Fibroblast of villous mesenchyme (primary cell): ENCODE measurements at regions not wholly inside any gene's neighbourhood (a gene's known extent, or its start where the extent isn't known, plus 50 kb on each side); places are given as distances from the start of the nearest gene placed in this dataset.
A peak's percentile ranks its signal among the peaks of the same experiment; 100 is the strongest.

Experiments
- DNase-seq: peaks from one replicate; pipeline ENCODE4 v3.0.0-alpha.2; 2010; ENCODE audit warnings: low read depth
- H3K4me3 ChIP-seq: 2 replicates; pipeline ENCODE4 v1.5.1; 2011; ENCODE audit warnings: low read depth, mild to moderate bottlenecking, low read length
- TF ChIP-seq, protein P1 (sequence below): IDR thresholded peaks from 2 replicates; pipeline ENCODE4 v1.5.1; 2012; ENCODE audit warnings: low read depth, mild to moderate bottlenecking, low read length; ENCODE audit not compliant: insufficient read depth

DNA sequence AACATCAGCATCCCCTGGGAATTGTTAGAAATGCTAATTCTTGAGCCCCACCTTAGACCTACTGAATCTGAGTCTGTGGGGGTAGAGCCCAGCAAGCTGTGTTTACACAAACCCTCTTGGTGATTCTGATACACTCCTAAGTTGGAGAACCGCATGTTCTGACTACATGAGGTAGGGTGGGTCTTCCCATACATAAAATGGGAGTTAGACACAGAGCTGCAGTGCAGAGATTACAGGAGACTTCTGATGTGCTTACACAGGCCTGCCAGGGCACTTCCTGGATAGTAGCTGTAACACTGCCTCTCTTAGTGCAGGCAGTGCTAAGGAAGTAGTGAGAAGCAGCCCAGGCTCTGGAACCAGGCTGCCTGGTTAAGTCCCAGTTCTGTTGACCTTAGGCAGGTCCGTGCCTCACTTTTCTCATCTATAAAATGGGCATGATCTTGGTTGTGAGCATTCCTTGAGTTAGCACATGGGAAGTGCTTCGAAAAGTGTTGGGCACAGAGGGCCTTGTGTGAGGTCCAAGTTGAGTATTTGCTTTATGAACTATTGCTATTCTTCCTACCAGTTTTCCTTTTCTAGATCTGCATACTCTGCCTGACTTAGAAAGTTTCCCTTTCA lies 67.3 kb downstream of the GLI2 start:
- H3K4me3 ChIP-seq: no peak overlapping the region
- TF ChIP-seq, protein P1, sequence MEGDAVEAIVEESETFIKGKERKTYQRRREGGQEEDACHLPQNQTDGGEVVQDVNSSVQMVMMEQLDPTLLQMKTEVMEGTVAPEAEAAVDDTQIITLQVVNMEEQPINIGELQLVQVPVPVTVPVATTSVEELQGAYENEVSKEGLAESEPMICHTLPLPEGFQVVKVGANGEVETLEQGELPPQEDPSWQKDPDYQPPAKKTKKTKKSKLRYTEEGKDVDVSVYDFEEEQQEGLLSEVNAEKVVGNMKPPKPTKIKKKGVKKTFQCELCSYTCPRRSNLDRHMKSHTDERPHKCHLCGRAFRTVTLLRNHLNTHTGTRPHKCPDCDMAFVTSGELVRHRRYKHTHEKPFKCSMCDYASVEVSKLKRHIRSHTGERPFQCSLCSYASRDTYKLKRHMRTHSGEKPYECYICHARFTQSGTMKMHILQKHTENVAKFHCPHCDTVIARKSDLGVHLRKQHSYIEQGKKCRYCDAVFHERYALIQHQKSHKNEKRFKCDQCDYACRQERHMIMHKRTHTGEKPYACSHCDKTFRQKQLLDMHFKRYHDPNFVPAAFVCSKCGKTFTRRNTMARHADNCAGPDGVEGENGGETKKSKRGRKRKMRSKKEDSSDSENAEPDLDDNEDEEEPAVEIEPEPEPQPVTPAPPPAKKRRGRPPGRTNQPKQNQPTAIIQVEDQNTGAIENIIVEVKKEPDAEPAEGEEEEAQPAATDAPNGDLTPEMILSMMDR: no peak
- peak; percentile 40 for DNase-seq

DNA sequence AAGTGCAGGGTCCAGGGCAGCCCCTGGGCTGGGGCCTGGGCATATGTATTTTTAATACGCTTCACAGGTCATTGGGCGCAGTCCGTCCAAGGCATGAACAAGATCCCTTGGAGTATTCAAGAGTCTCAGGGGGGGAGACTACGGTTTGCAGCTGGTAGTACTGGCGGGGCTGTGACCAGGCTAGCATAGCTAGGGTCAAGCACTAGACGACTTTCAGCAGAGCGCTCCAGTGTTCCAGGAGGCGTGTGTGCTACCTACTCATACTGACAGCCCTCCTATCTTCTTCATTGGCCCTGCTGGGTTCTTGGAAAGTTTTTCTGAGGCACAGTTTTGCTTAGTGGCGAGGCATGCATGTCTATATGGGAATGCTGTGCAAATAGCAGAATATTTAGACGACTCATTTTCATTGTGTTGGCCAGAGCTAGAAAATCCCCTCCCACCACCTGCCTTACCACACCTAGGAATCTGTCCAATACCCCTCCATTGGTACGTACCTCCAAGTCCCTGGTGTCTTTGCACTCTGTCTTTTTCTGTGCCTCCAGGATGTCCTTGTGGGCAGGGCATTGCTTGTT lies 68.2 kb downstream of the GLI2 start:
- H3K4me3 ChIP-seq: no peak overlapping the region
- TF ChIP-seq, protein P1: no peak
- DNase-seq: no peak

DNA sequence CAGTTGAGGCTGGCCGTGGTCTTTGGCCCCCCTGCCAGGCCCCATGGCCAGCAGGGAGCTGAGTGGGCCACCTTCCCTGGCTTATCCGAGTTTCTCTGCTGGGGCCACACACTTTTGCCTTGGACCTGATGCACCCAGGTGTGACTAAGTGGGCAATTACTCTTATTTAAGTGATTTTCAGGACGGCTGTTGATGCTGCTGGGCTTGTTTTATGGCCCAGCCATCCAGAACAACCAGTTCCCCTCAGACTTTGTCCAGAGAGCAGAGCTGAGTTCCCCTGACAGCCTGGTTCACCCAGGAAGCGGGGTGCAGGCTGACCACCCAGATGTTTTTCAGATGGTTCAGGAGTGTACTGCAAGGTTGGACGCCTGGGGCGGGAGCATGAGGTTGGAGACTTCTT lies 68.8 kb downstream of the GLI2 start:
- TF ChIP-seq, protein P1: no peak
- no peak for DNase-seq
- H3K4me3 ChIP-seq: no peak overlapping the region

DNA sequence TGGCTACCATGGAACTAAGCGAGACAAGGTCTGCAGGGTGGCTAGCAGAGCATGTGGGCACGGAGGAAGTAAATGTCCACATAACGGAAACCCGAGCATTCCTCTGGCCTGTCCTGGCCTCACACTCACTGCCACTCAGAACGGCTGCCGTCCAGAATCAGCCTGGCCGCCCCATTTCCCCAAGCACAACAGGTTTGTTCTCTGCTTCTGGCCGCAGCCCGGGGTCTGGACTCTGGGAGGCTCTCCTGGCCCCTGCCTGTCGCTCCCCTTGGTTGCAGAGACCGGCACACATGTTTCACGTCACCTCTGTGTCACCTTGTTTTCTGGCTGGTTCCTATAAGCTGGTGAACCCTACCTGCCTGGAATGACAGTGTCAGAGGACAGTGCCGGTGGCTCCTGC lies 69.3 kb downstream of the GLI2 start:
- no peak for DNase-seq
- TF ChIP-seq, protein P1: no peak

DNA sequence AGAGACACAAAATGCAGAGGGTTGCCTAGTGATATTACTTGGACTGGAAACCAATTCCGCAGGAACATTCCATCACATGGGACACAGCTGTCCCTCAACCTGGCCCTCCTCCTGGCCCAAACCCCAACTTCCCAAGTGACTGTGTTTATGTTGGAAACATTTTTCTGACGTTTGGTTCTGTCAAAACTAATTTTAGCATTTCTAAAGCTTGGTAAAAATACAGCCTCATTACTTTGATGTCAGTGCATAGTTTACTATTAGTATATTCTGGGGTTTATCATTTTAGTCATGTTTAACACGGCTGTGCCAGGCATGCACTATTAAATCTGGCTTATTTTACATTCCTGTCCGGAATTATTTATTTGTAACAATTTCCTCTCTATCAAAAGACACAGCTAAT lies 69.9 kb downstream of the GLI2 start:
- peak; percentile 65 for DNase-seq
- TF ChIP-seq, protein P1: no peak
- H3K4me3 ChIP-seq: no peak overlapping the region

More for the DNA sequence above, 69.3 kb downstream of the GLI2 start:
- no peak overlapping the region for H3K4me3 ChIP-seq

DNA sequence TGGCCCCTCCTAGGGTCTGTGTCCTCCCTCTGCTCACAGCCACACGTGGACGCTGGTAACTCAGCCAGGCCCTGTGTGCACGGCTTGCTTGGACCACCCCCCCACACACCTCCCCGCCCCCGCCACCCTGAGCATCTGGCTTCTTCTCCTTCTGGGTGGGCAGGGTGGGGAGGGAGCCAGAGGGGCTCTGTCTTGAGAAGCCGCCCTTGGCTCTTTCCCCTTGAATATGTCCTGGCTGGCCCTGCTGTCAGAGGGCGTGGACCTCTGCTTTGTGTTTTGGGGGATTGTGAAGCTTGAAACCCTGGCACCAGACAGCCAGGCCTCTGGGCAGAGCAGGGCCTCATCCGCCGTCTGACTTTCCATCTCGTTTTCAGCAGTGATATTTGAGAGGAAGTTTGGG lies 72.1 kb downstream of the GLI2 start:
- TF ChIP-seq, protein P1: no peak
- DNase-seq: no peak
- no peak overlapping the region for H3K4me3 ChIP-seq

DNA sequence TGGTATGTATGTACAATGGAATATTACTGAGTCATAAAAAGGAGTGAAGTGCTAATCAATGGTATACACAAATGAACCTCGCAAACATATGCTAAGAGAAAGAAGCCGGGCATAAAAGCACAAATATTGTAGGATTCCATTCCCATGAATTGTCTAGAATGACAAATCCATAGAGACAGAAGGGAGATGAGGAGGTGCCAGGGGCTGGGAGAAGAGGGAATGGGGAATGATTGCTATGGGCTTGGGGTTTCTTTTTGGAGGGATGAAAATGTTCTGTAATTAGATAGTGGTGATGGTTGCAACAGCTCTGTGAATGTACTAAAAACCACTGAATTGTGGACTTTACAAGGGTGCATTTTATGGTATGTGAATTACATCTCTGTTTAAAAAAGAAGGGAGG lies 73.5 kb downstream of the GLI2 start:
- peak; percentile 48 for DNase-seq
- H3K4me3 ChIP-seq: no peak overlapping the region
- TF ChIP-seq, protein P1: no peak
